ENCODE measurements at regions not wholly inside any gene's neighbourhood (a gene's known extent, or its start where the extent isn't known, plus 50 kb on each side); places are given as distances from the start of the nearest gene placed in this dataset.

- TF ChIP-seq CTCF (conservative IDR thresholded peaks at IDR 0.05; ENCODE audit: low read length) (no peak), EZH2phosphoT487 (IDR thresholded peaks at IDR 0.05; ENCODE audit: borderline replicate concordance, low read depth, low read length) (no peak)
Measured at GRCh38 chr3:68436619-68437401, 495.5 kb downstream of the TAFA4 start.
